ENCODE measurements at regions not wholly inside any gene's neighbourhood (a gene's known extent, or its start where the extent isn't known, plus 50 kb on each side); places are given as distances from the start of the nearest gene placed in this dataset.

DNA sequence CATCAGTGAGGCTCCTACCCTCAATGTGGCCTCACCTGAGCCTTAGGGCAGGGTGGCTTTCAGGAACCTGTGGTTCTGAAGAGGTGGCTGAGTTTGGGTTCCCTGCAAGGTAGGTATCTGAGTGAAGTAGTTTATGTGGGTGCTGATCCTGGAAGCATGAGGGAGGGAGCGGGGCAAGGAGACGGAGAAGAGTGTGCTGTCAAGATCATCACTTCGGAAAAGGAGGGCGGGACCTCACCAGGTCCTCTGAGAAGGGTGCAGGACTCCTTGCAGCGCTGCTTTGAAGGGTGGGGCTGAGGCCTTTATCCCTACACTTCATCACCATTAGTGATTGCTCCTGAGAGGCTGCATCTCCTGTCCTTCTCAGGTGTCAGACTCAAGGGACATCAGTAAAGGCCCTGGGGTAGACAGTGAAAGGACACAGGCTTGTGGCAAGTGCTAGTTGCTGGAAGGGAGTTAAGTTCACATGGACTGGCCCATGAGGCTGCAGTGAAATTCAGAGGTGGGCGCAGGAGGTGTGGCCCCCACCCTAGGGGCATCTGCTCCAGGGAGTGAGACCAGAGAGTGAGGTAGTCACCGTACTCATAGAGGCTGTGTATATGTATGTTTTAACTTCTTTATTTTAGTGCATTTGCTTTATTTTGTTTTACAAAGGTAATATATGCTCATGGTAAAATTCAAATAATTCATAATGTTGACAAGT is 57.3 kb upstream of the GALNT2 start:
- DNase-seq = no peak

DNA sequence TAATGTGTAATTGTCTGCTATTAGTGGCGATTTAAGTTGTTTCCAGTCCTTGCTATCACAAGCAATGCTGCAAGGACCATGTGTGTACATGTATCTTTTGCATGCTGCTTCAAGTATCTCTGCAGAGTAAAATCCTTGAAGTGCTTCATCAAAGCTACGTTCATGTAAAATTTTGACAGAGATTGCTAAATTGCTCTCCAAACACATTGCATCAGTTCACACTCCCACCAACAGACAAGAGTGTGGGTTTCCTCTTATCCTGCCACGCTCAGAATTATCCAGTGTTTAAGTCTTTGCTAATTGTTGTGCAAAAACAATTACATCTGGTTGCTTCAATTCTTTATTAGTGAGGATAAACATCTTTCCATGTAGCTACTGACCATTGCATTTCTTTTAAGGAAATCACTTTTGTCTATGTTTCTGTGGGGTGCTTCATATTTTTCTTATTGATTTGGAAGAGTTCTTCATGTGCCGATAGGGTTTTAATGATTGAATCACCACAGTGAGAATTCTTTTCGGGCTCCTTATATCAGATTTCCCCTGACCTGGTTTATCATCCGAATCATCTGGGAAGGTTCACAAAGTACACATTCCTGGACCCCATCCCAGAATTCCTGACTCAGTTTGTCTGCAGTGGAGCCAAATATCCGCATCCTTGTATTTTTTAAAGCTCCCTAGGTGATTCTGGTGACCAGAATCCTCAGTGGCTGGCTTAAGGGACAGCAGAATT is 56.3 kb upstream of the GALNT2 start:
- no peak for DNase-seq

DNA sequence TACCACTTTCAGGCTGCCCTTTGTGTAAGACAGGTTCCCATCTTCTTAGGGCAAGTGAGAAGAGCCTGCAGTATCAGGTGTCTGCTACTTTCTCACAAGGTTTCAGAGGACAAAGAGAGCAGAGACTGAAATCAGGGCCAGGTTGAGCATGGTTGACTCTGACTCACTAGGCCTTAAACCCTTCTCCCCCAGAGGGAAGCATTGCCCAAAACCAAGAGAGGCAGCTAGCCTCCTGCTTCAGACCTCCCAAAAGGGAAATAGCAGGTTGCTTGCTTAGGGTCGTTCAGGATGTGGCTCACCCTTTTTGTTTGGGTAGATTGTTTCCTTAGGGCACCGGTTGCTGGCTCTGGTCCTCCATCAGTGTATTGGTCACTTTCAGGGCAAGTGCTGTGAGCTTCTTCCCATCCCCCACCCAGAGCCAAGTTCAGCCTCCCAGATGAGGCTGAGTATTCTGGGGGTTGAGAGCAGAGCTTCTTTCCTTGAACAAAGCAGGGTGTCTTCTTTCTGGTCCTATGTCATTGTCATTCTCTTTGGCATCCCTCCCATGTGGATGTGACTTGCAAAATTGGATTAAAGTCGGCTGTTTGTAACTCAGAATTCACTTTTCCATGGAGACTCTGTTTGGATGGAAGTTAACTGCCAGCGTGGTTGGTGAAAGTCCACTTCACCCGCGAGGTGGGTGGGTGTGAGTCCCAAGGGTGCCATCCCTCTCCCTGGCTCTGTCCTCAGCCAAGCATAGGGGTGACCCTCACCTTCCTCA is 55.5 kb upstream of the GALNT2 start:
- DNase-seq = no peak

DNA sequence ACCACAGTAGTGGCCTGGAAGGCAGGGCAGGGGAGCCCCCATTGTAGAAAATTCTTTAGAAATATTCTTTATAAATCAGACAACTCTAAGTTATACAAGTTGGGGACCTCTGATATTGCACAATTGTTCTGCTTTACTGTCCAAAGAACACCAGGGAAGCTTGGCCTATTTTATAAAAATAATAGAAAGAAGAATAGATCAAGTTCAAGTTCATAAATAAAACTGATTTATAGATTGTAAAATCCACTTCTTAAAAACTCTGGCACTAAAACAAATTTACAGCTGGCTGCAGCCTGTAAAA is 55.0 kb upstream of the GALNT2 start:
- DNase-seq = no peak

DNA sequence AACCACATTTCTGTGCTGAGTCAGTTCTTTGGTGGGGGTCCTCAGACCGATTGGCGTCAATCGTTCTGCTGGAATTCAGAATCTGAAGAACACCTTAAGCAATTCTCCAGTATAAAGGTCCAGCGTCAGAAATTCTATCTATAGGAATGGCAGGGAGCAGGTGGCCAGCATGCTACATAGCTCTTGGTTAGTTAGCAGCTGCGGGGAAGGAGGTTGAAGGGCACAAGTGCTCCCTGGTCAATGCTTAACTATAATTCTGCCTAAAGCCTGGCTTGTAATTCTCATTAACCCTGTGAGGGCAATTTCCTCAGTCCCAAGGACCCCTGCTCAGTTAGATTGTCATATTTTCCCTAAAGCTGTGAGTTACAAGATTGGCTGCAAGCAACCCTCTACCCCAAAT is 54.3 kb upstream of the GALNT2 start:
- DNase-seq = no peak

DNA sequence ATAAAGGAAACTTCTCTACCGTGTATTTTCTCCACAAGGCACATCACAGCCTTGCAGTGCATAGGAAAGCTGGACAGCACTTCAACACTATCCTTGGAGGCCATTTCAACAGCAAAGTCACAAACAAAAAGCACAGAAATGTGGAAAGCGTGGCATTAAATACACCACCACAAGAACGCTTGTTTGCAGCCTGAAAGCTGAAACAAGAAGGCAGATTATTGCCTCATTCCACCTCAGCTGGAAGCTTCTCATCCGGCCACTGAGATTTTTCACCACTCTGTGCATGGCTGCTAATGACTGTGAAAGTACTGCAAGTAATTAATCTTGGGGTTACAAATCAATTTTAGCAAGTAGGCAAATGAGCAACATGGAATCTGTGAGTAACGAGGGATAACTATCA is 50.9 kb upstream of the GALNT2 start:
- no peak for DNase-seq
